GM12892 (cell line): ENCODE measurements at regions not wholly inside any gene's neighbourhood (a gene's known extent, or its start where the extent isn't known, plus 50 kb on each side); places are given as distances from the start of the nearest gene placed in this dataset.

ENCODE experiments used
- POLR2A ChIP-seq: IDR thresholded peaks from 2 replicates; pipeline ENCODE4 v1.6.1; 2011; ENCODE audit warnings: low read depth, low read length, control low read depth
- POLR2AphosphoS5 ChIP-seq: IDR thresholded peaks from 2 replicates; pipeline ENCODE4 v1.6.1; 2011; ENCODE audit warnings: low read depth, low read length, control low read depth
- TAF1 ChIP-seq: IDR thresholded peaks from 2 replicates; pipeline ENCODE4 v1.6.1; 2011; ENCODE audit warnings: low read depth, mild to moderate bottlenecking, control low read depth, low read length, borderline replicate concordance

- TF ChIP-seq POLR2A (no peak), POLR2AphosphoS5 (no peak), TAF1 (no peak)
Observed at GRCh38 chr6:133004304-133004884, 190.0 kb downstream of the RPS12 start.
